H1 (cell line): ENCODE measurements at regions not wholly inside any gene's neighbourhood (a gene's known extent, or its start where the extent isn't known, plus 50 kb on each side); places are given as distances from the start of the nearest gene placed in this dataset.
A peak's percentile ranks its signal among the peaks of the same experiment; 100 is the strongest.

Source experiments
- CTCF ChIA-PET: fragments of 300-600 bp; sonication (Branson Sonifier 250); formaldehyde crosslinking; loops from one replicate; lab custom pipeline; 2021; ENCODE audit not compliant: partially characterized antibody; lab: Charles Lee
- POLR2A ChIA-PET: fragments of 300-600 bp; sonication (Branson Sonifier 250); formaldehyde crosslinking; loops from one replicate; lab custom pipeline; 2021; ENCODE audit warnings: inconsistent platforms; ENCODE audit not compliant: partially characterized antibody; lab: Charles Lee
- DNase-seq, 2 experiments: peaks; one replicate each; pipeline versions ENCODE4 v3.0.0 to v3.0.0-alpha.2; 2010 to 2022; ENCODE audit warnings: low spot score in 2 of 2, low read depth in 1 of 2, mixed read lengths in 1 of 2
- FAIRE-seq: peaks from 2 replicates; lab custom pipeline; 2011; peaks lifted over from hg19 to GRCh38; lab: Jason Lieb, UNC
- H2AFZ ChIP-seq: 2 replicates; pipeline ENCODE4 v1.8.1; 2012; ENCODE audit warnings: low read length, inconsistent platforms
- H2AK5ac ChIP-seq: 2 replicates; pipeline ENCODE4 v1.6.1; 2013; ENCODE audit warnings: low read depth, low read length
- H2BK120ac ChIP-seq: replicated peaks from 2 replicates; pipeline ENCODE3; 2013; ENCODE audit warnings: low read depth, low read length, inconsistent platforms
- H2BK12ac ChIP-seq: 2 replicates; pipeline ENCODE4 v1.6.1; 2013; ENCODE audit warnings: low read depth, low read length
- H2BK15ac ChIP-seq: 2 replicates; pipeline ENCODE4 v1.6.1; 2013; ENCODE audit warnings: low read length
- H2BK20ac ChIP-seq: 2 replicates; pipeline ENCODE4 v1.6.1; 2013; ENCODE audit warnings: low read length
- H2BK5ac ChIP-seq: 2 replicates; pipeline ENCODE4 v1.6.1; 2013; ENCODE audit warnings: low read depth, low read length
- H3K14ac ChIP-seq: 2 replicates; pipeline ENCODE4 v1.6.1; 2013; ENCODE audit warnings: inconsistent platforms; ENCODE audit not compliant: insufficient read length
- H3K18ac ChIP-seq: 2 replicates; pipeline ENCODE4 v1.6.1; 2013; ENCODE audit warnings: low read length; ENCODE audit errors: extremely low read depth
- H3K23ac ChIP-seq: 2 replicates; pipeline ENCODE4 v1.6.1; 2013; ENCODE audit warnings: inconsistent platforms; ENCODE audit not compliant: insufficient read length
- H3K23me2 ChIP-seq: 2 replicates; pipeline ENCODE4 v1.6.1; 2013; ENCODE audit warnings: low read depth, low read length
- H3K27ac ChIP-seq: 2 replicates; pipeline ENCODE4 v1.6.1; 2011; ENCODE audit warnings: low read depth, low read length, inconsistent platforms
- H3K27me3 ChIP-seq, 4 experiments: replicated peaks in 1 of 4; 1 replicate in 1 of 4; 2 replicates in 3 of 4; pipeline versions ENCODE4 v1.6.1 to v1.8.1; 2011 to 2013; ENCODE audit warnings: low read length in 3 of 4, mild to moderate bottlenecking in 3 of 4, inconsistent platforms in 2 of 4, mixed read lengths in 2 of 4, moderate library complexity in 1 of 4; ENCODE audit not compliant: control insufficient read depth in 3 of 4, insufficient read depth in 3 of 4; ENCODE audit errors: extremely low read depth in 1 of 4
- H3K36me3 ChIP-seq, 4 experiments: 2 replicates each; pipeline versions ENCODE4 v1.6.1 to v1.8.1; 2011 to 2013; ENCODE audit warnings: mild to moderate bottlenecking in 4 of 4, low read length in 3 of 4, moderate library complexity in 2 of 4, control low read depth in 1 of 4, inconsistent platforms in 1 of 4; ENCODE audit not compliant: insufficient read depth in 4 of 4, control insufficient read depth in 2 of 4
- H3K4ac ChIP-seq: replicated peaks from 2 replicates; pipeline ENCODE3; 2013; ENCODE audit warnings: low read length, low read depth, mixed read lengths, inconsistent platforms; ENCODE audit not compliant: insufficient read length
- H3K4me1 ChIP-seq, 4 experiments: replicated peaks in 1 of 4; 1 replicate in 1 of 4; 2 replicates in 3 of 4; pipeline versions ENCODE4 v1.6.1 to v1.8.1; 2011 to 2013; ENCODE audit warnings: low read length in 3 of 4, inconsistent platforms in 2 of 4, mixed read lengths in 1 of 4; ENCODE audit not compliant: insufficient read depth in 4 of 4, control insufficient read depth in 3 of 4
- H3K4me2 ChIP-seq, 2 experiments: 2 replicates each; pipeline versions ENCODE4 v1.6.1 to v1.8.1; 2011 to 2013; ENCODE audit warnings: low read depth in 2 of 2, low read length in 2 of 2, control low read depth in 1 of 2, inconsistent platforms in 1 of 2, mild to moderate bottlenecking in 1 of 2; ENCODE audit not compliant: insufficient read depth in 1 of 2
- H3K4me3 ChIP-seq, 4 experiments: fragments of 200-600, 300-600 bp in 1 of 4; sonication (generic), shearing (Covaris generic), sonication (Bioruptor Twin) in 1 of 4; 2 replicates each; pipeline versions ENCODE4 v1.5.1 to v1.8.1; 2011 to 2016; ENCODE audit warnings: low read length in 4 of 4, low read depth in 3 of 4, control low read depth in 2 of 4, inconsistent platforms in 2 of 4, mild to moderate bottlenecking in 2 of 4, mixed read lengths in 1 of 4, moderate library complexity in 1 of 4; ENCODE audit not compliant: insufficient read depth in 2 of 4; ENCODE audit errors: extremely low read depth in 1 of 4
- H3K56ac ChIP-seq: replicated peaks from 2 replicates; pipeline ENCODE3; 2013; ENCODE audit warnings: low read depth, mild to moderate bottlenecking, mixed read lengths, low read length, inconsistent platforms; ENCODE audit not compliant: insufficient read length
- H3K79me1 ChIP-seq: 2 replicates; pipeline ENCODE4 v1.6.1; 2013; ENCODE audit warnings: low read depth, low read length, control low read depth
- H3K79me2 ChIP-seq, 2 experiments: 2 replicates each; pipeline versions ENCODE4 v1.6.1 to v1.8.1; 2012 to 2013; ENCODE audit warnings: low read length in 2 of 2, mild to moderate bottlenecking in 2 of 2, inconsistent platforms in 1 of 2; ENCODE audit not compliant: insufficient read depth in 2 of 2, control insufficient read depth in 1 of 2
- H3K9ac ChIP-seq, 4 experiments: replicated peaks in 1 of 4; 1 replicate in 1 of 4; 2 replicates in 3 of 4; pipeline versions ENCODE4 v1.6.1 to v1.8.1; 2011 to 2013; ENCODE audit warnings: low read depth in 3 of 4, low read length in 3 of 4, control low read depth in 2 of 4, mild to moderate bottlenecking in 2 of 4, moderate library complexity in 2 of 4, inconsistent platforms in 1 of 4; ENCODE audit errors: extremely low read depth in 1 of 4
- H3K9me3 ChIP-seq, 2 experiments: 2 replicates each; pipeline versions ENCODE4 v1.6.1 to v1.8.1; 2012 to 2013; ENCODE audit warnings: mild to moderate bottlenecking in 2 of 2, moderate library complexity in 2 of 2, control low read depth in 1 of 2, inconsistent platforms in 1 of 2, low read depth in 1 of 2, low read length in 1 of 2, mixed read lengths in 1 of 2; ENCODE audit not compliant: insufficient read depth in 2 of 2
- H4K20me1 ChIP-seq, 2 experiments: replicated peaks in 1 of 2; 2 replicates each; pipeline versions ENCODE3 to v1.8.1; 2011 to 2013; ENCODE audit warnings: inconsistent platforms in 2 of 2, low read length in 2 of 2, mild to moderate bottlenecking in 1 of 2; ENCODE audit not compliant: insufficient read depth in 2 of 2, control insufficient read depth in 1 of 2
- H4K5ac ChIP-seq: 2 replicates; pipeline ENCODE4 v1.6.1; 2013; ENCODE audit warnings: low read length, low read depth, mixed read lengths, inconsistent platforms; ENCODE audit not compliant: insufficient read length
- H4K8ac ChIP-seq: 2 replicates; pipeline ENCODE4 v1.8.0; 2013; ENCODE audit warnings: mild to moderate bottlenecking, moderate library complexity, low read length, inconsistent platforms; ENCODE audit not compliant: insufficient read depth; ENCODE audit errors: extremely low read depth
- H4K91ac ChIP-seq: replicated peaks from 2 replicates; pipeline ENCODE3; 2013; ENCODE audit warnings: low read length, mixed read lengths, inconsistent platforms; ENCODE audit not compliant: insufficient read length
- ATF3 ChIP-seq: IDR thresholded peaks from 2 replicates; pipeline ENCODE4 v1.6.1; 2011; ENCODE audit warnings: low read depth, mild to moderate bottlenecking, low read length; ENCODE audit not compliant: insufficient read depth
- TCF12 ChIP-seq: IDR thresholded peaks from 2 replicates; pipeline ENCODE4 v1.6.1; 2011; ENCODE audit warnings: low read depth, mild to moderate bottlenecking, low read length
- WGBS, 2 experiments: shearing (Covaris generic) in 1 of 2; methylation state at CpG; one replicate each; pipeline versions ENCODE4 v1.1.6 to v1.1.7; 2013 to 2015; ENCODE audit warnings: low lambda C conversion rate in 2 of 2, mixed read lengths in 2 of 2, inconsistent platforms in 1 of 2, low coverage in 1 of 2, missing lambda C conversion rate in 1 of 2; ENCODE audit not compliant: insufficient replicate concordance in 2 of 2, insufficient coverage in 1 of 2, insufficient read length in 1 of 2; ENCODE audit errors: extremely low coverage in 1 of 2, missing lambda C conversion rate in 1 of 2; 5-methylcytosine and 5-hydroxymethylcytosine counted together

- H3K4ac ChIP-seq = no peak overlapping the region
- no peak overlapping the region for H2AK5ac ChIP-seq
- no peak overlapping the region for H2BK12ac ChIP-seq
- no peak overlapping the region for H3K23ac ChIP-seq
- H3K9me3 ChIP-seq = no peaks in the 10 kb centered on the region
- CTCF ChIA-PET = interaction anchor here (0.6 kb wide), 1 partner anchor 289 kb away, joined by 4 read pairs; no protein-coding TSS in a partner anchor
- H3K18ac ChIP-seq = no peak overlapping the region
- H2BK120ac ChIP-seq = no peak overlapping the region
- peak; percentile 58 for FAIRE-seq
- DNase-seq = no peak
- no peak overlapping the region for H4K8ac ChIP-seq
- 85% methylated on average over 4 of the region's 4 CpGs; no CpG with 5 or more reads in 1 of the 2 experiments for whole genome bisulfite sequencing, 2 experiments
- no peaks in the 10 kb centered on the region; a peak in 1 of 7 replicates for H3K27me3 ChIP-seq
- H4K91ac ChIP-seq = no peak overlapping the region
- H3K9ac ChIP-seq = no peak overlapping the region
- no peak overlapping the region for H3K56ac ChIP-seq
- H3K27ac ChIP-seq = no peak overlapping the region
- no peaks in the 10 kb centered on the region for H3K79me2 ChIP-seq
- H3K36me3 ChIP-seq = no peaks in the 10 kb centered on the region
- no peak overlapping the region for H2BK5ac ChIP-seq
- POLR2A ChIA-PET = no interaction called here
- no peak overlapping the region for H4K5ac ChIP-seq
- H3K4me2 ChIP-seq = no peak overlapping the region
- H3K23me2 ChIP-seq = no peaks in the 10 kb centered on the region
- H2BK15ac ChIP-seq = no peak overlapping the region
- H3K14ac ChIP-seq = no peak overlapping the region
- H2BK20ac ChIP-seq = no peak overlapping the region
- H4K20me1 ChIP-seq = no peaks in the 10 kb centered on the region
- H3K4me3 ChIP-seq = no peak overlapping the region
- H3K79me1 ChIP-seq = no peaks in the 10 kb centered on the region
- no peaks in the 10 kb centered on the region for H3K4me1 ChIP-seq
- H2AFZ ChIP-seq = no peak overlapping the region
- no peak for TF ChIP-seq ATF3
- TF ChIP-seq TCF12 = no peak
Observed at GRCh38 chr4:165580351-165580905, 201.6 kb downstream of the CPE start.
